ENCODE measurements at regions not wholly inside any gene's neighbourhood (a gene's known extent, or its start where the extent isn't known, plus 50 kb on each side); places are given as distances from the start of the nearest gene placed in this dataset.

GRCh38 chr7:55657654-55658053, 85.4 kb upstream of the VOPP1 start (continued):
- TF ChIP-seq POU6F1 (CRISPR knock-in tag; IDR thresholded peaks at IDR 0.05; ENCODE audit: borderline replicate concordance, low read depth) = no peak

GRCh38 chr7:55651057-55651456, 78.8 kb upstream of the VOPP1 start:
- no peak for TF ChIP-seq PPARA (CRISPR knock-in tag; IDR thresholded peaks at IDR 0.05; ENCODE audit: borderline replicate concordance)
- no peak for TF ChIP-seq ZNF70 (CRISPR knock-in tag; IDR thresholded peaks at IDR 0.05)
- no peak for TF ChIP-seq TCF4 (CRISPR knock-in tag; IDR thresholded peaks at IDR 0.05; ENCODE audit: borderline replicate concordance)
- TF ChIP-seq ARNTL (CRISPR knock-in tag; IDR thresholded peaks at IDR 0.05; ENCODE audit: borderline replicate concordance, low read depth) = no peak
- TF ChIP-seq GLIS3 (CRISPR knock-in tag; IDR thresholded peaks at IDR 0.05) = no peak
- no peak for TF ChIP-seq OSR1 (CRISPR knock-in tag; IDR thresholded peaks at IDR 0.05)
- TF ChIP-seq TSHZ2 (CRISPR knock-in tag; IDR thresholded peaks at IDR 0.05) = no peak
- no peak for TF ChIP-seq PATZ1 (CRISPR knock-in tag; IDR thresholded peaks at IDR 0.05; ENCODE audit: borderline replicate concordance)
- TF ChIP-seq BACH2 (CRISPR knock-in tag; IDR thresholded peaks at IDR 0.05; ENCODE audit: borderline replicate concordance) = no peak
- TF ChIP-seq CSDC2 (CRISPR knock-in tag; IDR thresholded peaks at IDR 0.05) = no peak
- ATAC-seq = no peak

GRCh38 chr7:55649238-55649637, 76.9 kb upstream of the VOPP1 start:
- ATAC-seq = no peak
- TF ChIP-seq TCF4 (CRISPR knock-in tag; IDR thresholded peaks at IDR 0.05; ENCODE audit: borderline replicate concordance) (no peak), ZNF70 (CRISPR knock-in tag; IDR thresholded peaks at IDR 0.05) (no peak), BACH2 (CRISPR knock-in tag; IDR thresholded peaks at IDR 0.05; ENCODE audit: borderline replicate concordance) (no peak), GLIS3 (CRISPR knock-in tag; IDR thresholded peaks at IDR 0.05) (no peak), OSR1 (CRISPR knock-in tag; IDR thresholded peaks at IDR 0.05) (no peak), ZC3H10 (CRISPR knock-in tag; IDR thresholded peaks at IDR 0.05) (no peak), POU6F1 (CRISPR knock-in tag; IDR thresholded peaks at IDR 0.05; ENCODE audit: borderline replicate concordance, low read depth) (no peak), TSHZ2 (CRISPR knock-in tag; IDR thresholded peaks at IDR 0.05) (no peak), PPARA (CRISPR knock-in tag; IDR thresholded peaks at IDR 0.05; ENCODE audit: borderline replicate concordance) (no peak), CSDC2 (CRISPR knock-in tag; IDR thresholded peaks at IDR 0.05) (no peak), ZNF565 (CRISPR knock-in tag; conservative IDR thresholded peaks at IDR 0.05; ENCODE audit: low read depth) (no peak), CREB5 (CRISPR knock-in tag; IDR thresholded peaks at IDR 0.05; ENCODE audit: low read depth) (no peak), ZNF8 (CRISPR knock-in tag; IDR thresholded peaks at IDR 0.05) (no peak), PATZ1 (CRISPR knock-in tag; IDR thresholded peaks at IDR 0.05; ENCODE audit: borderline replicate concordance) (no peak), ESRRG (CRISPR knock-in tag; IDR thresholded peaks at IDR 0.05) (no peak), SNAI2 (CRISPR knock-in tag; IDR thresholded peaks at IDR 0.05) (no peak), ZFP30 (CRISPR knock-in tag; IDR thresholded peaks at IDR 0.05) (no peak)
